ENCODE measurements at regions not wholly inside any gene's neighbourhood (a gene's known extent, or its start where the extent isn't known, plus 50 kb on each side); places are given as distances from the start of the nearest gene placed in this dataset.

- Histone ChIP-seq H2AK5ac (ENCODE audit: low read depth, low read length) (no peak overlapping the region), H3K4me3 (ENCODE audit: insufficient read depth, low read depth, low read length) (no peak overlapping the region), H3K4me2 (ENCODE audit: low read depth, low read length) (no peak overlapping the region), H2AFZ (replicated peaks; ENCODE audit: low read length, poor library complexity) (no peak overlapping the region), H4K5ac (ENCODE audit: low read depth, low read length) (no peak overlapping the region), H4K91ac (ENCODE audit: insufficient read depth, low read depth, low read length) (no peak overlapping the region), H2BK120ac (ENCODE audit: low read depth, low read length) (no peak overlapping the region), H4K20me1 (ENCODE audit: insufficient read depth, low read length) (no peaks in the 10 kb centered on the region), H3K18ac (ENCODE audit: low read depth, low read length) (no peak overlapping the region), H4K8ac (ENCODE audit: low read depth in 2 of 2, low read length in 2 of 2) (no peak overlapping the region), H3K4me1 (ENCODE audit: control insufficient read depth, insufficient read depth, low read length) (no peaks in the 10 kb centered on the region), H3K9ac (ENCODE audit: low read depth, low read length) (no peak overlapping the region), H3K56ac (ENCODE audit: extremely low read depth, insufficient read depth, low read length) (no peak overlapping the region), H2BK15ac (ENCODE audit: low read depth, low read length) (no peak overlapping the region), H3K27ac (ENCODE audit: insufficient read depth, low read length) (no peak overlapping the region), H3K23ac (ENCODE audit: low read depth, low read length) (no peak overlapping the region), H2BK5ac (ENCODE audit: low read depth, low read length, poor library complexity, severe bottlenecking) (no peak overlapping the region), H3K27me3 (ENCODE audit: control insufficient read depth, insufficient read depth, low read length) (no peaks in the 10 kb centered on the region), H3K9me1 (ENCODE audit: insufficient read depth, low read length) (no peaks in the 10 kb centered on the region), H2BK20ac (ENCODE audit: low read depth, low read length) (no peak overlapping the region), H2AK9ac (replicated peaks; ENCODE audit: low read depth, low read length, poor library complexity) (no peak overlapping the region), H3K4ac (ENCODE audit: low read depth, low read length) (no peak overlapping the region), H3K36me3 (ENCODE audit: control insufficient read depth, insufficient read depth, low read length) (no peaks in the 10 kb centered on the region), H3K9me3 (ENCODE audit: control insufficient read depth, insufficient read depth, low read length) (peaks cover 7% of the 10 kb centered on the region), H3K14ac (replicated peaks; ENCODE audit: low read depth, low read length) (no peak overlapping the region), H3K79me1 (ENCODE audit: low read depth in 1 of 2, low read length in 2 of 2) (no peaks in the 10 kb centered on the region)
- intact Hi-C loops (cut with micrococcal nuclease), result no loop called here
- BruUV-seq (replicated peaks), result no TSS peak
- 67% methylated on average over 2 of the region's 5 CpGs; no CpG with 5 or more reads in 1 of the 2 experiments for WGBS, 2 experiments (ENCODE audit: extremely low coverage in 2 of 2, insufficient read length in 1 of 2)
- DNase-seq (no peak), ATAC-seq (ENCODE audit: low read depth) (no peak)
- TF ChIP-seq SMC3 (IDR thresholded peaks at IDR 0.05; ENCODE audit: low read depth, low read length) (no peak), FOS (IDR thresholded peaks at IDR 0.05; ENCODE audit: low read depth, low read length) (no peak)
- ChIA-PET CTCF (no interaction called here), POLR2A (ENCODE audit: unreplicated experiment) (no interaction called here)
- in situ Hi-C loops (cut with MboI; ENCODE audit: low sequenced_read_pairs), result no loop called here
- dilution Hi-C loops (cut with HindIII; ENCODE audit: low sequenced_read_pairs, unreplicated experiment), result no loop called here
Measured at GRCh38 chr15:97386940-97387339, 573.6 kb upstream of the ARRDC4 start.

Data from IMR-90 (cell line).